ENCODE measurements at regions not wholly inside any gene's neighbourhood (a gene's known extent, or its start where the extent isn't known, plus 50 kb on each side); places are given as distances from the start of the nearest gene placed in this dataset.

GRCh38 chr7:136501151-136501550 lies 367.3 kb upstream of the CHRM2 start:
- H3K27me3 Mint-ChIP-seq (ENCODE audit: unreplicated experiment) = peaks cover 2% of the 10 kb centered on the region
- no peak overlapping the region for H3K27ac Mint-ChIP-seq (ENCODE audit: unreplicated experiment)
- no peak for TF ChIP-seq CTCF (IDR thresholded peaks at IDR 0.05)

GRCh38 chr7:136496551-136496950 lies 371.9 kb upstream of the CHRM2 start:
- H3K4me1 Mint-ChIP-seq (ENCODE audit: unreplicated experiment) = no peaks in the 10 kb centered on the region
- no peak for TF ChIP-seq CTCF (IDR thresholded peaks at IDR 0.05)
- H3K4me3 Mint-ChIP-seq (ENCODE audit: unreplicated experiment) = no peak overlapping the region
- H3K27me3 Mint-ChIP-seq (ENCODE audit: unreplicated experiment) = peaks cover 2% of the 10 kb centered on the region
- no peak overlapping the region for H3K27ac Mint-ChIP-seq (ENCODE audit: unreplicated experiment)
- no peak for DNase-seq (ENCODE audit: extremely low spot score, unreplicated experiment)
- H3K36me3 Mint-ChIP-seq (ENCODE audit: unreplicated experiment) = no peaks in the 10 kb centered on the region
- H3K9me3 Mint-ChIP-seq (ENCODE audit: unreplicated experiment) = no peaks in the 10 kb centered on the region

More at GRCh38 chr7:136501151-136501550, 367.3 kb upstream of the CHRM2 start:
- Mint-ChIP-seq H3K36me3 (ENCODE audit: unreplicated experiment) (no peaks in the 10 kb centered on the region), H3K4me1 (ENCODE audit: unreplicated experiment) (no peaks in the 10 kb centered on the region), H3K4me3 (ENCODE audit: unreplicated experiment) (no peak overlapping the region), H3K9me3 (ENCODE audit: unreplicated experiment) (no peaks in the 10 kb centered on the region)
- no peak for DNase-seq (ENCODE audit: extremely low spot score, unreplicated experiment)

GRCh38 chr7:136495081-136495480 lies 373.4 kb upstream of the CHRM2 start:
- peaks cover 2% of the 10 kb centered on the region for H3K27me3 Mint-ChIP-seq (ENCODE audit: unreplicated experiment)
- no peak for DNase-seq (ENCODE audit: extremely low spot score, unreplicated experiment)
- no peaks in the 10 kb centered on the region for H3K4me1 Mint-ChIP-seq (ENCODE audit: unreplicated experiment)
- H3K4me3 Mint-ChIP-seq (ENCODE audit: unreplicated experiment) = no peak overlapping the region
- H3K27ac Mint-ChIP-seq (ENCODE audit: unreplicated experiment) = no peak overlapping the region
- H3K9me3 Mint-ChIP-seq (ENCODE audit: unreplicated experiment) = no peaks in the 10 kb centered on the region
- no peak for TF ChIP-seq CTCF (IDR thresholded peaks at IDR 0.05)
- H3K36me3 Mint-ChIP-seq (ENCODE audit: unreplicated experiment) = no peaks in the 10 kb centered on the region

- Mint-ChIP-seq H3K9me3 (ENCODE audit: unreplicated experiment) (no peaks in the 10 kb centered on the region), H3K4me1 (ENCODE audit: unreplicated experiment) (no peaks in the 10 kb centered on the region), H3K4me3 (ENCODE audit: unreplicated experiment) (no peak overlapping the region), H3K27ac (ENCODE audit: unreplicated experiment) (no peak overlapping the region), H3K36me3 (ENCODE audit: unreplicated experiment) (no peaks in the 10 kb centered on the region), H3K27me3 (ENCODE audit: unreplicated experiment) (peaks cover 2% of the 10 kb centered on the region)
- no peak for DNase-seq (ENCODE audit: extremely low spot score, unreplicated experiment)
- no peak for TF ChIP-seq CTCF (IDR thresholded peaks at IDR 0.05)
These were observed 376.1 kb upstream of the CHRM2 start for GRCh38 chr7:136492366-136492765.

GRCh38 chr7:136489808-136490207 lies 378.6 kb upstream of the CHRM2 start:
- H3K4me3 Mint-ChIP-seq (ENCODE audit: unreplicated experiment) = no peak overlapping the region
- H3K9me3 Mint-ChIP-seq (ENCODE audit: unreplicated experiment) = no peaks in the 10 kb centered on the region
- no peaks in the 10 kb centered on the region for H3K36me3 Mint-ChIP-seq (ENCODE audit: unreplicated experiment)
- DNase-seq (ENCODE audit: extremely low spot score, unreplicated experiment) = no peak
- H3K4me1 Mint-ChIP-seq (ENCODE audit: unreplicated experiment) = no peaks in the 10 kb centered on the region
- H3K27me3 Mint-ChIP-seq (ENCODE audit: unreplicated experiment) = peaks cover 2% of the 10 kb centered on the region
- TF ChIP-seq CTCF (IDR thresholded peaks at IDR 0.05) = no peak
- no peak overlapping the region for H3K27ac Mint-ChIP-seq (ENCODE audit: unreplicated experiment)

Data from osteocyte (in vitro differentiated cells).